H9 (cell line): ENCODE measurements at regions not wholly inside any gene's neighbourhood (a gene's known extent, or its start where the extent isn't known, plus 50 kb on each side); places are given as distances from the start of the nearest gene placed in this dataset.

Experiments used
- DNase-seq: peaks from one replicate; pipeline ENCODE4 v3.0.0-alpha.2; 2017
- H2AFZ ChIP-seq: one replicate; pipeline ENCODE4 v1.6.1; 2013; ENCODE audit warnings: mild to moderate bottlenecking, low read length, control low read depth, moderate library complexity
- H2AK5ac ChIP-seq: 2 replicates; pipeline ENCODE4 v1.6.1; 2013; ENCODE audit warnings: low read length, control low read depth, mixed read lengths; ENCODE audit not compliant: insufficient read length
- H2BK120ac ChIP-seq: one replicate; pipeline ENCODE4 v1.6.1; 2013; ENCODE audit warnings: low read depth, mild to moderate bottlenecking, low read length, control low read depth, inconsistent platforms; ENCODE audit not compliant: poor library complexity, severe bottlenecking
- H2BK12ac ChIP-seq: 2 replicates; pipeline ENCODE4 v1.6.1; 2013; ENCODE audit warnings: low read length, control low read depth, mixed read lengths, low read depth; ENCODE audit not compliant: insufficient read length
- H2BK15ac ChIP-seq: 2 replicates; pipeline ENCODE4 v1.6.1; 2013; ENCODE audit warnings: low read depth, low read length, control low read depth
- H2BK20ac ChIP-seq: one replicate; pipeline ENCODE4 v1.6.1; 2013; ENCODE audit warnings: low read depth, mild to moderate bottlenecking, low read length, control low read depth, inconsistent platforms; ENCODE audit not compliant: poor library complexity, severe bottlenecking
- H2BK5ac ChIP-seq: 2 replicates; pipeline ENCODE4 v1.6.1; 2013; ENCODE audit warnings: low read length, control low read depth, mixed read lengths; ENCODE audit not compliant: insufficient read length
- H3K14ac ChIP-seq: 2 replicates; pipeline ENCODE4 v1.6.1; 2013; ENCODE audit warnings: low read length, control low read depth; ENCODE audit not compliant: insufficient read depth
- H3K18ac ChIP-seq: 2 replicates; pipeline ENCODE4 v1.6.1; 2013; ENCODE audit warnings: low read depth, mild to moderate bottlenecking, mixed read lengths, low read length, control low read depth; ENCODE audit not compliant: insufficient read length
- H3K23ac ChIP-seq: 2 replicates; pipeline ENCODE4 v1.6.1; 2013; ENCODE audit warnings: low read length, control low read depth, mixed read lengths, low read depth; ENCODE audit not compliant: insufficient read length
- H3K23me2 ChIP-seq: 2 replicates; pipeline ENCODE4 v1.6.1; 2013; ENCODE audit warnings: low read depth, mild to moderate bottlenecking, mixed read lengths, low read length, control low read depth; ENCODE audit not compliant: insufficient read length, poor library complexity, severe bottlenecking
- H3K27ac ChIP-seq: 2 replicates; pipeline ENCODE4 v1.5.1; 2013; ENCODE audit warnings: low read length, control low read depth, mixed read lengths, low read depth; ENCODE audit not compliant: insufficient read length
- H3K27me3 ChIP-seq: 2 replicates; pipeline ENCODE4 v1.6.1; 2013; ENCODE audit warnings: low read length, control low read depth, inconsistent platforms; ENCODE audit not compliant: insufficient read depth
- H3K4ac ChIP-seq: 2 replicates; pipeline ENCODE4 v1.6.1; 2013; ENCODE audit warnings: low read depth, mild to moderate bottlenecking, control low read depth, inconsistent platforms, low read length, moderate library complexity
- H3K4me1 ChIP-seq: 2 replicates; pipeline ENCODE4 v1.6.1; 2013; ENCODE audit warnings: low read length, control low read depth, inconsistent platforms; ENCODE audit not compliant: insufficient read depth
- H3K4me2 ChIP-seq: 2 replicates; pipeline ENCODE4 v1.6.1; 2013; ENCODE audit warnings: low read length, control low read depth, mixed read lengths; ENCODE audit not compliant: insufficient read length, insufficient read depth
- H3K56ac ChIP-seq: 2 replicates; pipeline ENCODE4 v1.6.1; 2013; ENCODE audit warnings: low read depth, mild to moderate bottlenecking, mixed read lengths, low read length, control low read depth; ENCODE audit not compliant: insufficient read length
- H3K79me1 ChIP-seq: 2 replicates; pipeline ENCODE4 v1.6.1; 2013; ENCODE audit warnings: low read depth, mild to moderate bottlenecking, moderate library complexity, low read length, control low read depth, inconsistent platforms; ENCODE audit not compliant: insufficient read depth, poor library complexity, severe bottlenecking
- H3K79me2 ChIP-seq: 2 replicates; pipeline ENCODE4 v1.6.1; 2013; ENCODE audit warnings: low read length, control low read depth, inconsistent platforms; ENCODE audit not compliant: insufficient read depth
- H3K9ac ChIP-seq: 2 replicates; pipeline ENCODE4 v1.6.1; 2013; ENCODE audit warnings: low read length, control low read depth, mixed read lengths; ENCODE audit not compliant: insufficient read length; ENCODE audit errors: extremely low read depth
- H3K9me3 ChIP-seq: one replicate; pipeline ENCODE4 v1.6.1; 2013; ENCODE audit warnings: low read depth, low read length, inconsistent platforms; ENCODE audit not compliant: control insufficient read depth
- H3T11ph ChIP-seq: one replicate; pipeline ENCODE4 v1.6.1; 2013; ENCODE audit warnings: mild to moderate bottlenecking, low read length, control low read depth, inconsistent platforms
- H4K20me1 ChIP-seq: one replicate; pipeline ENCODE4 v1.6.1; 2013; ENCODE audit not compliant: control insufficient read depth, insufficient read length, insufficient read depth
- H4K5ac ChIP-seq: 2 replicates; pipeline ENCODE4 v1.6.1; 2013; ENCODE audit warnings: low read depth, mild to moderate bottlenecking, mixed read lengths, low read length, control low read depth; ENCODE audit not compliant: insufficient read length
- H4K8ac ChIP-seq: replicated peaks from 2 replicates; pipeline ENCODE4 v1.6.1; 2013; ENCODE audit warnings: low read length, control low read depth, mixed read lengths, low read depth; ENCODE audit not compliant: insufficient read length
- H4K91ac ChIP-seq: 2 replicates; pipeline ENCODE4 v1.6.1; 2013; ENCODE audit warnings: low read depth, mild to moderate bottlenecking, moderate library complexity, mixed read lengths, low read length, control low read depth; ENCODE audit not compliant: insufficient read length
- H3K27ac Mint-ChIP-seq, 3 experiments: 2 replicates in 2 of 3; 3 replicates in 1 of 3; pipeline ENCODE4 v1.8.0; 2020 to 2021; ENCODE audit warnings: mixed read lengths in 3 of 3, mild to moderate bottlenecking in 1 of 3, moderate library complexity in 1 of 3
- H3K27me3 Mint-ChIP-seq: 2 replicates; pipeline ENCODE4 v1.8.0; 2021; ENCODE audit warnings: low read depth, mild to moderate bottlenecking, moderate library complexity, mixed read lengths
- H3K36me3 Mint-ChIP-seq, 3 experiments: 2 replicates in 2 of 3; 3 replicates in 1 of 3; pipeline ENCODE4 v1.8.0; 2020 to 2021; ENCODE audit warnings: low read depth in 3 of 3, mixed read lengths in 3 of 3; ENCODE audit not compliant: insufficient read depth in 1 of 3
- H3K4me1 Mint-ChIP-seq, 2 experiments: 2 replicates each; pipeline ENCODE4 v1.8.0; 2020; ENCODE audit warnings: mixed read lengths in 2 of 2
- H3K4me3 Mint-ChIP-seq, 2 experiments: 2 replicates in 1 of 2; 3 replicates in 1 of 2; pipeline ENCODE4 v1.8.0; 2020 to 2021; ENCODE audit warnings: mild to moderate bottlenecking in 2 of 2, mixed read lengths in 2 of 2, moderate library complexity in 1 of 2
- H3K9me3 Mint-ChIP-seq, 2 experiments: 2 replicates in 1 of 2; 3 replicates in 1 of 2; pipeline ENCODE4 v1.8.0; 2020; ENCODE audit warnings: mild to moderate bottlenecking in 2 of 2, mixed read lengths in 2 of 2, moderate library complexity in 1 of 2
- CTCF ChIP-seq: fragments of 200-600 bp; sonication (generic); conservative IDR thresholded peaks from 3 replicates; pipeline ENCODE4 v1.8.0; 2021; ENCODE audit warnings: antibody characterized with exemption, mild to moderate bottlenecking
- WGBS: extraction: QIAGEN DNeasy Blood & Tissue Kit; methylation state at CpG from one replicate; pipeline ENCODE4 v1.1.7; 2013; ENCODE audit warnings: missing lambda C conversion rate, low lambda C conversion rate, mixed read lengths; ENCODE audit not compliant: insufficient read length; ENCODE audit errors: extremely low coverage; 5-methylcytosine and 5-hydroxymethylcytosine counted together

DNA sequence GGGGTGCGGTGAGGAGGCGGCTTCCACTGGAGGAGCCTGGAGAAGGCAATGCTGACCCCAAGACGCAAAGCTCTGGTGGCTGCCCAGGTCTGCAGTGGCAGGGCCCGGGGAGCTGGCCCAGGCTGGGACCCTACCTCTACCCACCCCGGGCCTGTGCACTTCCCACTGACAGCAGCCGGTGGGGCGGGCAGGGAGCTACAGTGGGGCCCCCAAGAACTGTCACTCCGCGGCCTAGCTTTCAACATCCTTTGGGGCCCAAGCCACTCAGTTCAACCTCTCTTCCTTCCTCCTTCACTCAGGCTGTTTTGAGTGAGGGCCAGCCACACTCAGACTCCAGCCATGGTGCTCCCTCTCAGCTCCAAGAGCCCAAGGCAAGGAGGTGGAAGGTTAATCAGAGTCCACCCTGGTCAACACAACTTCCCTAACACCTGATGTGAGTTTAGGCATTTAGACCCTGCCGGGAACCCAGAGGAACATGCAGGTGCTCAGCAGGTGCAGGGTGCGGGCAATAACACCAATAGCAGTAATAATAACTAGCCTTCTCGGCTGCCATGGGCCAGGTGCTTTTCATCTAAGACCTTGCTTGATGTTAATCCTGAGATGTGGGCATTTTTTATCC lies 93.6 kb downstream of the ZFP36L2 start:
- no peak overlapping the region for H2BK12ac ChIP-seq
- H3K9me3 Mint-ChIP-seq: no peaks in the 10 kb centered on the region
- H3K79me2 ChIP-seq: no peaks in the 10 kb centered on the region
- H3K4me3 Mint-ChIP-seq: no peak overlapping the region
- 0 out of 2 replicates have a peak, but pooled peaks cover 2% of the 10 kb centered on the region for H3K4me1 ChIP-seq
- no peak overlapping the region for H3K18ac ChIP-seq
- no peak overlapping the region for H4K5ac ChIP-seq
- no peaks in the 10 kb centered on the region; the same call in 1 of the 2 replicates for H3K27me3 Mint-ChIP-seq
- no peak overlapping the region for H3K4me2 ChIP-seq
- no peak overlapping the region for H2AFZ ChIP-seq
- H2BK5ac ChIP-seq: no peak overlapping the region
- no peak overlapping the region for H2BK15ac ChIP-seq
- H4K8ac ChIP-seq: no peak overlapping the region
- no peak overlapping the region for H3K23ac ChIP-seq
- no peaks in the 10 kb centered on the region for H3K23me2 ChIP-seq
- H3K9ac ChIP-seq: no peak overlapping the region
- H3K27ac ChIP-seq: no peak overlapping the region
- no peak overlapping the region for H4K91ac ChIP-seq
- no peaks in the 10 kb centered on the region for H3K27me3 ChIP-seq
- H3K4ac ChIP-seq: no peak overlapping the region
- H3T11ph ChIP-seq: no peak overlapping the region
- H2BK20ac ChIP-seq: no peak overlapping the region
- no peaks in the 10 kb centered on the region for H3K9me3 ChIP-seq
- H3K36me3 Mint-ChIP-seq: no peaks in the 10 kb centered on the region
- H3K14ac ChIP-seq: no peak overlapping the region
- H3K79me1 ChIP-seq: no peaks in the 10 kb centered on the region
- H3K4me1 Mint-ChIP-seq: peaks cover 40 to 41% of the 10 kb centered on the region in 2 experiments
- no peak overlapping the region for H2BK120ac ChIP-seq
- H3K56ac ChIP-seq: no peak overlapping the region
- no peak for TF ChIP-seq CTCF
- WGBS: no CpG with 5 or more reads among the region's 12 CpGs
- H3K27ac Mint-ChIP-seq: no peak overlapping the region; a peak in 1 of 7 replicates
- no peak overlapping the region for H2AK5ac ChIP-seq
- no peaks in the 10 kb centered on the region for H4K20me1 ChIP-seq
- no peak for DNase-seq
